Globus pallidus (tissue), 1 donor: ENCODE measurements at regions not wholly inside any gene's neighbourhood (a gene's known extent, or its start where the extent isn't known, plus 50 kb on each side); places are given as distances from the start of the nearest gene placed in this dataset.

ENCODE experiments used
- DNase-seq: peaks from one replicate; pipeline ENCODE4 v3.0.0-alpha.2; 2015; ENCODE audit warnings: low spot score

DNA sequence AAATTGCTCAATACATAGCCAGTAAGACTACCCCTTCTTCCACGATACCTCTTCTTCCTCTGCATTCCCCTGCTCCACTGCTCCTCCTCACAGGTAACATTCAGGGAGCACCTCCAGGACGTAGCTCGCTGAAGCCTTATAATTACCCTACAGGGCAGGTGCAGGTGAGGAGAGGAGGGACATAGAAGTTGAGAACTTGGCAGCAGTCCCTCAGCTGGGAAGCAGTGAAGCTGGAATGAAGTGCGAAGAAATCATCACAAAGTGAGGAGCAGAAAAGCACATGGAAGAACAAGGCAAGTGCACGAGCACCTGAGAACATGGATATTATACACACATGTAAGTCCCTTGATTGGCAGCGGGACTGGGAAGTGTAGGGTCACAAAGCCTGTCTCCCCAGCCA lies 118.2 kb downstream of the HSD17B3 start:
- DNase-seq = no peak

DNA sequence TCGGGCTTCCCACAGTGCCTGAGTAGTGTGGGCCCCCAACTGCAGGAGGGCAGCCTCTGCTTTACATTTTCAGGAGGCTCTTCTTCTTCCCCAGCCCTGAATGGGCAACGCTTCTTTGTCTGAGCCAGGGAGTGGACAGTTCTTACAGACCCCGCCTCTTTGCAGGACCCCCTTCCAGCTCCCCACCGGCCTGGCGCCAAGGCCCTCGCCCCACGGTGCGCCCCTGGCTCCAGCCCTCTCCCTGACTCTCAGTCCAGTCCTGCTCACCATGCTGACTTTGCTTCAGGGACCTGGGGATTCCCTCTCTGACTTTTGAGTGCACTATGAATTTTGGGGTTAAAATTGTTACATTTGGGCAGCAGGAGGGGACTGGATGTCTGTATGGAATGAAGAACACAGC lies 123.8 kb downstream of the HSD17B3 start:
- DNase-seq = no peak

DNA sequence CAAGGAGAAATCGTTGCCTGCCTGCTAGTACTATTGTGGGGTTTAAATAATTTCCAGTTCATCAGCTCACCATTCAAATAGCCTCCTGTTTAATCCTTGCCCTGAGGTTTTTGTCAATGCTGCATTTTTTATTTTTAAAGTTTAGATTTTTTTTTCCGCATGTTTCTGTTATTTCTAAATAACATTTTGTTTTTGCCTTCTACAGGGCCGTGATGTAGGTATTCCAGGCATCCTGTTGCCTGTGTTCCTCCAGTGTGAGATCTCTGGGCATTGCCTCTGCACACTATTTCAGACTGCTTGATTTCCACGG lies 124.3 kb downstream of the HSD17B3 start:
- no peak for DNase-seq

DNA sequence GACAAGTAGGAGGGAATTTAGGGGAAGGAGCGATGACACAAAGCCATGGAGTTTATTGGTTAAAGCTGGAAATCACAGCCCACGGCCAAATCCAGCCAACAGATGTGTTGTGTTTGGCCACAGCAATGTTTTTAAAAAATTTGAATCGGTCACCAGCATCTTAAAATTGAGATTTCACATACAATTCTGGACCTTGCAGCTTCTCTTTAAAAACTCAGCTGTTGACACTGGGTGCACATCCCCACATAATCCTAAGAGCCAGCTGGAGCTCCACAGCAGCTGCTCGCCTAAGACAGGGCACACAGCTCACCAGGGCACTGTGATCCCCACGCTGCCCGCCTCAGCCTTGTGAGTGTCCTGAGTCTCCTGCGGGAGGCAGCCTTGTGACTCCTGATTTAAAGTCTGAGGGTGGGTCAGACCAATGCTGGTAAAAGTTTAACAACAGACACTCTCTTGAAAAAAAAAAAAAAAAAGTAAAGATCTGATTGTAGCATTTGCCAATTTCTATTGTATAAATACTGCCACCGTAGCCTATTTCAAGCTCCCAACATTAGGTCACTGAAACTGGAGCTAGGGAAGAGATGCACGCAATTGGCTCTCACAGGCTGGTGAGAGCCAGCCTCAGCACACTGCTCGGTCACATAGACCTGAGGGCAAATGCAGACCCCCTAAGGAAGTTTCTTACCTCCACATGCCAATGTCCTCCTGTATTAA lies 124.8 kb downstream of the HSD17B3 start:
- DNase-seq = peak; percentile 69

DNA sequence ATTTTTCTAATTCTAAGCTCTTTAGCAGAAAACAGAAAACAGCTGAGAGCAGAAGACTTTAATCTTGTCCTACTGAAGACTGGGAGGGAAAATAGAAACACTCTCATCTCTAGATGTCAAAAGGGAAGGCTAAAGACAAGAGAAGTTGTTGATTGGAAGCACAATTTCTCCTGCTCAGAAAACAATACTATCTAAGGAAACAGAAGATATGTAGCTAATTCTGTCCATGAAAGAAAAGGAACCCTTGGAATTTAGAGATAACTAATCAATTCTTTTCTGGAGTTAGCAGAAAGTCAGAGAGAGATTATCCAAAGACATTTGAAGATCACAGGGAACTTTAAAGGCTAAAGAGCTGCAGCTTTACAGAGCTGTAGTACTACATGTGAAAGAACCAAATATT lies 126.2 kb downstream of the HSD17B3 start:
- no peak for DNase-seq

DNA sequence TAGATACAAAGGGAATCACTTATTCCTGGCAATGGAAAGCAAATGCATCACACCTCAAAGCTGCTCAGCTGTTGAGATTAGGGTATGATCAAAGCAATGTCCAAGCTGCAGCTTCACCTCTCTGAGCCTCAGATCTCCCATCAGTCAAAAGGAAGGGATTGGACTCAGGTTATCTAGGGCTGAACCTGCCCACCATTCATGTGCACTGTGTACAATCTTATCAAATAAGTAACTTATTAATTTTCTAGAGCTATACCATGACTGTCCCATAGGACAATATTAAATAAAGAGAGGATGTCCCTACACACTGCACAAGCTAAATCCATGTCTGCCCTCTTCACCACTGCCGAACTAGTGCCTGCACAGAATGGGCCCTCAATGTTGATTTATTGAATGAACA lies 127.0 kb downstream of the HSD17B3 start:
- DNase-seq = no peak

DNA sequence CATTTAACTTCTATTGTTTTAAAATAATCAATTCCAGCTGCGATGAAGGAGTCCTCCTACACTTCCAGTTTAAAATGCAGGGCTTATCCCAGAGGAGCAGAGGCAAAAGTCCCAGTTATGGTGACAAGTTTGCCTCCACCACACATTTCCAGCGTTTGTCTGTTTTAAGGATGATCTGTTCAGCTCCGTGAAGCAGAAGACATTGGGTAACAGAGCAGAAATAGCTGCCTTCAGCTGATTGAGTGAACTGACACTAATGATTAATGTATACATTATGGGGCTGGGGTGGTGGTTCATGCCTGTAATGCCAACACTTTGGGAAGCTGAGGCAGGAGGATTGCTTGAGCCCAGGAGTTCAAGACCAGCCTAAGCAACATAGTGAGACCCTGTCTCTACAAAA lies 127.6 kb downstream of the HSD17B3 start:
- DNase-seq = no peak

DNA sequence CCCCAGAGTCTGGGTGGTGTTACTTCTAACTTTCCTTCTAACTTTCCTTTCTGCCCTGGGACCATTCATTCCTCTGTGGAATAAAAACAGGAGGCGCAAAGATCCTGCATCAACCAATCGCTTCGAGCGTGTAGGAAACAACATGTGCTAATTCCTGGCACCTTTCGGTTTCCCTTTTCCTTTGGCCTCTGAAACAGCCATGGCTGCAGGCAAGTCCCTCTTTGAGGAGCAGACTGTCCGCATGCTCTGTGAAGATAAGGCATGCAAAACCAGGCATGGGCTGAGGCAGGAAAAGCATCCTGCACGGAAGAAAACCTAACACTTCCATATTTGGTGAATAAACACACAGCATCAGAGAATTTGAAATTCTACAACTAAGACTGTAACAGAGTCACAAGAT lies 128.3 kb downstream of the HSD17B3 start:
- no peak for DNase-seq

DNA sequence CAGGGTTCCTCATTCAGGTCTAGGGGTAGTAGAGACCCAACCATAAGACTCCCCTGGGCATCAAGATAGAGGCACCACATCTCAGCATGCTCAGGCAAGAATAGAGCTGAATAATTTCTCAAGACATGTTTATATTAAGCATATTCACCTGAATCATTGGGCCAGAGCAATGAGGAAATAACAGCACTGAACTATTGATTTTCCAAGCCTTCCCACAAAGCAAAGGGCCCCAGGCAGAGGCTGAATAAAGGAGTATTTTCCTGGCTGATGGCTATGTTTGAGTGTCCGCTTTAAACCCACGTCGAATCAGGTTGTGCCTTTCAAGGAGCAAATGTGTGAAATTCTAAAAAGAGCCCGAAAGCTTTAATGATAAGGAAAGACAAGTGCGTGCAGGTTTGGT lies 129.2 kb downstream of the HSD17B3 start:
- DNase-seq = no peak

DNA sequence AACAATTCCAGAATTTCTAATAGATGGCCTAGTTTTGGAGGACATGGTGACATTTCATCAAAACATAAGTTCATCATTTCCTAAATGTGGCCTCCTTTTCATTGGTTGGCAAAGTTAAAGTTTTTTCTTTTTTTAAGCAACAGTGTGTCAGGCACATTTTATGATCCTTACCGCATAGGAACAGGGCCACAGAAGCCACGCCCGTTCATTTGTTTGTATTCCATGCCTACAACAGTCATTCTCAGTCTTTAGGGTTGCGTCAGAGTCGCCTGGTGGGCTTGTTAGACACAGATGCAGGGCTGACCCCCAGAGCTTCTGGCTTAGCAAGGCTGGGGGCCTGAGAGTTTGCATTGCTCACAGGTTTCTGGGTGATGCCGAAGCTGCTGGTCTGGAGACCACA lies 130.2 kb downstream of the HSD17B3 start:
- no peak for DNase-seq

DNA sequence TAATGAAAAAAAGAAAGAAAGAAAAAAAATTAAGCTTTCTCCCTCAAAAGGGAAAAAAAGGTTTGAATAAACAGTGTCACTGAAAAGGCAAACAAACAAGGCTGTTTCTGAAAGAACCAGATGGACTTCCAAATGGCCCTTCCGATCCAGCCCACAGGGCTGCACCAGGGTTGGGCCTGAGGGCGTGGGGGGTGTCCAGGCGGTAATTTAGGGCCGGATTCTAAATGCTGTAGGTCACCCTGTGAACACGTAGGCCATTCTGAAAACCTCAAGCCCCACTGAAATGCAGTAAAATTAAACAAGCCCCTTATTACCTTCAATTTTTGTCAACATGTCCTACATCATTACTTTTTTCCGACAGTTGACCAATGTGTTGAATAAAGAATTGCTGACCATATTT lies 132.1 kb downstream of the HSD17B3 start:
- DNase-seq = no peak

DNA sequence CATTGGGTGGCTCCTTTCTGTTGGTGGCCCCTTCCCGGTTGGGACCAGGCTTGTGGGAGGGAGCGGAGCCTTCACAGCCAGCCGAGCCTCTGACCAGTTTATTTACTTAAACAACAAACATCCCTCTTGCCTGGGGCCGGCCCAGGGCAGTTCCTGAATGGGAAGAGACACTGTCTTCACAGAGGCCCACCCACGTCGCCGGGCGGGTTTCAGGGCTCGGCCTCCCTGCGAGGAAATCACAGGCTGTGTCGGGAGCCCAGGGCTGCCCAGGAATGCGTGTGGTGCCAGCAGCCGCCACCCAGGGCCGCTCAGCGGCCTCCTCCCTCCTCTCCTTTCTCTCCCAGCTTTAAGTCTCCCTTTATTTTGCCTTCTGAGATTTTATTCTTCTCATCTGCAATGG lies 132.5 kb downstream of the HSD17B3 start:
- DNase-seq = peak; percentile 31

DNA sequence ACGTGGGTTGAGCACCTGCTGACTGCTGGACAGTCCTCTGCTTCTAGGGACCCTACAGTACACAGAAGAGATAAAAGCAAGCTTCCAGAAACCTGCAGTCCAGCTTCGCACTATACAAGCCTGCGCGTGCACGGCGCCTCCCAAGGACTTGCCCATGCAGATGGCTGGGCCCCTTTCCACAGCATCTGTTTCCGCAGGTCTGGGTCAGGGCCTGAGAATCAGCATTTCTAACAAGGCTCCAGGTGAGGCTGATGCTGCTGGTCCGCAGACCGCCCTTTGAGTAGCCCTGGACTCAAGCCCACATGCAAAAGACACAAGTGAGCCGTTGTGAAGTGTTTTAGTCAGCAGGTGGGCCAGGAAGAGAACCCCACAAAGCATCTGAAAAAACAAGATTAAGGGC lies 133.1 kb downstream of the HSD17B3 start:
- DNase-seq = no peak

DNA sequence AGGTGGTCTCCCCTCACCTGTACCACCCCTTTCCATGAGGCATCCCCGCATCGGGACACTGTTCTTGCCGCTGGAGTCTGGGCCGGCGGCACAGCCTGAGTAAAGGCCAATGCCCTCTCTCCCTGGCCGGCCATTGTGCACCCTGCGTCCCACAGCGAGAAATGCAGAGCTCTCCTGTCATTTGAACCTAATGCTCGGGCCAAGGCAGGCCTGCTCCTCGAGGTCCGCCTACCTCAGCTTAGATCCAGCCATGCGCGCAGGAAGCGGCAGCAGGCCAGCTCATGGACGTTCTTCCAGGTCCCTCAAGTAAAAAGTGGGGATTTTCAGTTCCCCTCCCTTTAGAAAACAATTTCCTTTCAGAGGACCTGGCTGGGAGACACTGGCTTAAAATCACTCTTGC lies 135.0 kb downstream of the HSD17B3 start:
- DNase-seq = no peak

DNA sequence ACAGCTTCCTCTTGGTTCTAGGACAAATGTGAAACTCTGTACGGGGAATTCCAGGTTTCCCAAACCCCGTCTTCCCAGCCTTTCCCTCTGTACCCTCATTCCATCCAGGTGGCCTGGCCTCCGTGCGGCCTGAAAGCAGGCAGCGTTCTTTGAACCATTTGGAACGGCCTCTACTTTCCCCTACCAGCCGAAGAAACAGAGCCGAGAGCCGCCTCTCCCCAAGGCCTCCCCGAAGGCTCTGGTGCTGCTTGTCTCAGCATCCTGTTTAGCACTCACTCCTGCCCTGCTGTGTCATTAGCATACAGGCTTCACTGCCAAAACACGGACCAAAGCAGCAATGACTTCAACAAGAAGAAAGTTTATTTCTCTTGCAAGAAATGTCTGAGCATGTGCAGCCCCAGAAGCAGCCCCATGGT lies 137.7 kb downstream of the HSD17B3 start:
- no peak for DNase-seq

DNA sequence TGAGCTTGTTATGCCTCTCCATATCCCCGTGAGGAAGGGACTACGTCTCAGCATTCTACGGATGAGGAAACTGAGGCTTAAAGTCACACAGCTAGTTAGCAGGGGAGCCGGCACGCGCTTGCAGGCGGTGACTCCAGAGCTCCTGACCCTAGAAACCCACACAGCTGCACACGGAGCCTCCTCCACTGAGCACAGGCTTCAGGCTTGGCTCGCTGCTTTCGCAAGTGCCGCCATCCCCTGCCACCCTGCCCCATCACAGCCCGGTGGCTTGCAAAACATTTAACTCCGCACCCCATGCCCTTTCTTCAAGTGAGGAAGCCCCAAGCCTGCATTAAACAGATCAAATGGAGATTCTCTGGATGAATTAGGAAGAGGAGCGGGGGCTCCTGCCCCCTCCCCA lies 138.3 kb downstream of the HSD17B3 start:
- DNase-seq = no peak

DNA sequence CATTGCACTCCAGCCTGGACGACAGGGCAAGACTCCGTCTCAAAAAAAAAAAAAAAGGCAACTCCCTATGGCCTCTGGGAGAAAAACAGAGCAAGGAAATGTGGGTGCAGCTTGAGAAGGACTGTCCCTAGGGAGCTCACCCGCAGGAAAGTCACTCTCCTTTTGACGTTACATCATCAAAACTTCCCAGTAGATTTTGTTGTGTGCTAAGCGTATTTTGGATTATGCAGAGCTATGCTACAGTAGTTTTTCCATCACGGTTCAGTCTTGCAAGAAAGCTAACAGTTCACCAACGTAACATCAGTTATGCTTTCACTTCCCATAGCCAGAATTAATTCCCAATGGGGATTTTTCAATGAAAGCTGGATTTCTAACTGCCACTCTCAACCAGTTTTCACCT lies 138.8 kb downstream of the HSD17B3 start:
- DNase-seq = no peak

DNA sequence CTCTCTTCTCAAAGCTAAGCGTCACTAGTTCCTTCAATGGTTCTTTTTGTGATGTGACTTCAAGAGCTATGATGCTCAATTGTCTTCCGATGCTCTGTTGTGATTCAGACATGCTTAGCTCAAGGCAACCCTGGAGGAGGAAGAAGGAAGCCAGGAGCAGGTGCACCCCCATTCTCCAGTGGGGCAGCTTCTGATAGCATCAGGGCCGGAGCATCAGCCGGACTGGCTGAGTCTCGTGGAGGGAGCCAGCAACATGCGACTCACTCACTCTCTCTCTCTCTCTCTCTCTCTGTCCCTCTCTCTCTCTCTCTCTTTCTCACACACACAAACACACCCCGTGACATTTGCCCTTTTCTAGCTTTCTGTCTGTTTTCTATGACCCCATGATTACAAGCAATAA lies 140.2 kb downstream of the HSD17B3 start:
- no peak for DNase-seq

DNA sequence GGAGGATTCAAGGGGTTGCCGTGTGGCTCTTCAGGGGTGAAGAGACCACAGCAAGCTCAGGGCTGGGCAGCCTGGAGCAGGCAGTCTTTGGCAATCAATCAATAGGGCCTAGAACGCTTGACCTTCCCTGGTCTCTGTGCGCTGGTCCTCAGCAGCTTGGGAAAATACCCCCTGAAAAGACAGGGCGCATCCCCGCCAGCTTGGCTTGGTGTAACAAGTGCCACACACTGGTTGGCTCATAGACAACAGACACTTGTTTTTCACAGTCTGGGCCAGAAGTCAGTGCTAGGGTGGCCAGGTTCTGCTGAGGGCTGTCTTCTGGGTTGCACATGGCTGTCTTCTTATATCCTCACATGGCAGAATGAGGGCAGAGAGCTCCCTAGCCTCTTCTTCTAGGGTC lies 141.1 kb downstream of the HSD17B3 start:
- DNase-seq = no peak

DNA sequence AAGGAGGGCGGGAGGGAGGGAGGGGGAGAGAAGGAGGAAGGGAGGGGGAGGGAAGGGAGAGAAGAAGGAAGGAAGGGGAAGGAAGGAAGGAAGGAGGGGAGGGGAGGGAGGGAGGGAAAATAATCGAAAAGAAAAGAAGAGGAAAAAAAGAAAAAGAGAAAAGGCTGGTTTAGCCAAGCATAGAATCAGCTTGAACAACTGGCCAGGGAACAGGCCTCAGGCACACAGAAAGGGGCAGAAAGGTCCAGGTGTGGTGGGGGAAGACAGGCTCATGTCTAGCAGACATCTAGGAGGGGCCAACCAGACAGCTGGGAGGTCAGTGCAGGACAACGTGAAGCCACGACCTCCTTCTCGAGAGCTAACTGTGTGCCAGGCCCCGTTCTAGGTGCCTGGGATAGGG lies 141.8 kb downstream of the HSD17B3 start:
- DNase-seq = no peak

DNA sequence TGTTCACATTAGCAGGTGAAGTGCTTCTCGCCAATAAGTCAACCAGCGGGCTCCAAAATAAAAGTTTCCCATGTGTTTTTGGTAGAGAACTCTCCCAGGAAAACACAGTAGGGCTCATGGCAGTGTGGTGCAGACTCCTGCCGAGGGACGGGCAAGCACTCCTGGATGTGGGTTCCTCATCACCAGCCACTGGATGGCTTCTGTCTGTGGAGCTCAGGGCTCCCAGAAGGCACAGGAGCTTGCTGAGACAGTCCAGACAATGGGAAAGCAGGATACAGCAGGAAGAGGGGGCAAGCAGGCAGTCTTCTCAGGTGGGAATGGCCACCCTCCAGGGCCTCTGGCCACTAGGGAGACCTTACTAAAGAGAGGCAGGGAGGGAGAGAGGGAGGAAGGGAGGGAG lies 142.4 kb downstream of the HSD17B3 start:
- no peak for DNase-seq

DNA sequence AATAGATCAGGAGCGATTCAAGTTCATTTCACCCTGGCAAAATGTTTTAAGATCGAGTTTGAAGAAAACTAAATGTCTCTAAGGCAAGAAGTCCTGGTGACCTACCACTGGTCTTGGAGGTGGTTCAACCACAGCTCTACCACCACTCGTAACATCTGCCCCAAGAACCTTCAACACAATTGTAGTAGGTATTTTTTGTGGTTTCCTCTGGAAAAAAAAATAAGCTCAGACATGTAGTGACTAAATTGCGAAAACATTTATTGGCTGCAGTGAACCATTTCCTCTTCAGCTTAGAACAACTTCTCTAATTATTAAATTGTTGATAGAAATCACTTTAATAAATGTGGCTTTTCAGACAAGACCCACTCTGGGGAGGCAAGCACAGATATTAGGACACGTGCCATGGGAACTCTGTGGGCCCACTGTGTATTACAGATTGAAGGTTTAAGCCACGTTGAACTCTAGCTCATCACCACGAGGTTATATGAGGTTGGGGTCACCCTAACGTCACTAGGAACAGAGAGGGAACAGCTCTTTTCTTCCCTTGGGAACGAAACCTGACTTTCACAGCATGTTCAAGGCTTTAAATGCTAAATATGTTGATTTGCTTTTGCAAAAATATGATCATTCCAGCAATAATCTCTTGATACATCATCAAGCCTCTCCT lies 142.9 kb downstream of the HSD17B3 start:
- DNase-seq = no peak

DNA sequence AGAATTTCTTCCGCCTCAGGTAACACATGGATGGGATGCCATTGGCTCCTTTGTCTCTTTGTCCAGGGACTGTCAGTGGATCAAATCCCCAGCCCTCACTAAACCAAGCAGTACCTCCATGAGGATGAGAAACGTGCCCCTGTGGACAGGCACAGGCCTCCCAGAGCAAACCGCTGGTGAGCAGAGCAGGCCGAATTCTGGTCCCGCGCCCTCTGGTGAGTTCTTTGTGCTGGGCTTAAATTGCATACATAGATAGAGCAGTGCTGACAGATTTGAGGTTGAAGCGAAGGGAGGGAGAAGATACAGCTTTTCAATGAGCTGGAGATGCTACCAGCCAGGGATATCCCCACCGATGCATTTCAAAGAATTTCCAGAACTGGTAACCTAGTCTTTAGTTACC lies 143.8 kb downstream of the HSD17B3 start:
- DNase-seq = no peak

DNA sequence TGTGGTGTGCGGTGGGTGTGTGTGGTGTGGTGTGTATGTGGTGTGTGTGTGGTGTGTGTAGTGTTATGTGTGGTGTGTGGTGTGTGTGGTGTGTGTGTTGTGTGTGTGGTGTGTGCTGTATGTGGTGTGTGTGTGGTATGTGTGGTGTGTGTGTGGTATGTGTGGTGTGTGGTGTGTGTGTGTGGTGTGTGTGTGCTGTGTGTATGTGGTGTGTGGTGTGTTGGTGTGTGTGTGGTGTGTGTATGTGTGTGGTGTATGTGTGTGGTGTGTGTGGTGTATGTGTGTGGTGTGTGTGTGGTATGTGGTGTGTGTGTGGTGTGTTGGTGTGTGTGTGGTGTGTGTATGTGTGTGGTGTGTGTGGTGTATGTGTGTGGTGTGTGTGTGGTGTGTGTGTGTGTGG lies 144.3 kb downstream of the HSD17B3 start:
- DNase-seq = no peak
